HepG2 (cell line): ENCODE measurements at regions not wholly inside any gene's neighbourhood (a gene's known extent, or its start where the extent isn't known, plus 50 kb on each side); places are given as distances from the start of the nearest gene placed in this dataset.

Source experiments
- EZH2 ChIP-seq: conservative IDR thresholded peaks from 2 replicates; pipeline ENCODE4 v1.6.1; 2012; ENCODE audit warnings: mild to moderate bottlenecking, low read depth, low read length, moderate library complexity
- MXI1 ChIP-seq: IDR thresholded peaks from 3 replicates; pipeline ENCODE4 v1.6.1; 2012; ENCODE audit warnings: low read depth, low read length, inconsistent platforms, borderline replicate concordance
- SCMH1 ChIP-seq: sonication (generic); formaldehyde crosslinking; IDR thresholded peaks from 2 replicates; pipeline ENCODE4 v1.9.0; 2021; ENCODE audit warnings: missing genetic modification reagents, mild to moderate bottlenecking, borderline replicate concordance
- ZFP36 ChIP-seq: fragments of 150-350 bp; IDR thresholded peaks from 2 replicates; pipeline ENCODE4 v1.6.1; 2018; ENCODE audit warnings: borderline replicate concordance, low read length, low read depth; ENCODE audit not compliant: partially characterized antibody
- TF ChIP-seq, protein P1 (sequence below), 2 experiments: IDR thresholded peaks; 2 replicates each; pipeline ENCODE4 v1.6.1; 2011 to 2012; ENCODE audit warnings: low read length in 2 of 2, borderline replicate concordance in 1 of 2, low read depth in 1 of 2, mild to moderate bottlenecking in 1 of 2, moderate library complexity in 1 of 2
- TF ChIP-seq, protein P2 (sequence below): sonication (generic); formaldehyde crosslinking; IDR thresholded peaks from 2 replicates; pipeline ENCODE4 v1.4.0; 2020; ENCODE audit warnings: missing genetic modification reagents, mild to moderate bottlenecking, borderline replicate concordance

DNA sequence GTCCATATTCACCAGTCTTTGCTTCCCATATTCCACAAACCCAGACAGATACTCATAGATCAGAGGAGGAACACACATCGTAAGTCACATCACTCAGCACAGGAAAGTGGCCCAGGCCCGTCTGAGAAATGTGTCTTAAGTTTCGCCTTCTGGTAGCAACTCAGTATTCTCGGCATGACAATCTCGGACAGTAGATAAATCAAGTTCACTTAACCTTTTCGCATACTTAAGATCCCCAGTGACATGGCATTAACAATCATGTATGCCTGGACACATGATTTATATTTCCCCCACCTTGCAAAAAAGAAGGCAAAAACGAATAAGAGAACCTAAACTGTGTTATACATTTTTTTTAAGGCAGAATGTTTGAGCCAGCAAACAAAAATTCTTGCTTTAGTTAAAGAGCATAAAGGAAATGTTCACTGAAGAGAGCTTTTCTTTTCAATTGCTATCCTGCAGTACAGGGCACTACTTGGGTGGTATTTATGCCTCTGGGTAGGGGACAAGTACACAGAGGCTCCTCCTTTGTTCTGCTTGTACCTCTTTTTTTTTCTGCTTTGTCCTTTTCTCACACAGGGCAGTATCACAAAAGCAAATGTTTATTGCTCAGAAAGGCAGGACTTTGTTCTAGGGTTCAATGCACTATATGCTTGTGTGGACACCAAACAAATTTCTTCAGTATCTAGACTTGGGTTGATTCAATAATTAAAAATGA is 360.6 kb downstream of the TDRD3 start:
- TF ChIP-seq, protein P1, sequence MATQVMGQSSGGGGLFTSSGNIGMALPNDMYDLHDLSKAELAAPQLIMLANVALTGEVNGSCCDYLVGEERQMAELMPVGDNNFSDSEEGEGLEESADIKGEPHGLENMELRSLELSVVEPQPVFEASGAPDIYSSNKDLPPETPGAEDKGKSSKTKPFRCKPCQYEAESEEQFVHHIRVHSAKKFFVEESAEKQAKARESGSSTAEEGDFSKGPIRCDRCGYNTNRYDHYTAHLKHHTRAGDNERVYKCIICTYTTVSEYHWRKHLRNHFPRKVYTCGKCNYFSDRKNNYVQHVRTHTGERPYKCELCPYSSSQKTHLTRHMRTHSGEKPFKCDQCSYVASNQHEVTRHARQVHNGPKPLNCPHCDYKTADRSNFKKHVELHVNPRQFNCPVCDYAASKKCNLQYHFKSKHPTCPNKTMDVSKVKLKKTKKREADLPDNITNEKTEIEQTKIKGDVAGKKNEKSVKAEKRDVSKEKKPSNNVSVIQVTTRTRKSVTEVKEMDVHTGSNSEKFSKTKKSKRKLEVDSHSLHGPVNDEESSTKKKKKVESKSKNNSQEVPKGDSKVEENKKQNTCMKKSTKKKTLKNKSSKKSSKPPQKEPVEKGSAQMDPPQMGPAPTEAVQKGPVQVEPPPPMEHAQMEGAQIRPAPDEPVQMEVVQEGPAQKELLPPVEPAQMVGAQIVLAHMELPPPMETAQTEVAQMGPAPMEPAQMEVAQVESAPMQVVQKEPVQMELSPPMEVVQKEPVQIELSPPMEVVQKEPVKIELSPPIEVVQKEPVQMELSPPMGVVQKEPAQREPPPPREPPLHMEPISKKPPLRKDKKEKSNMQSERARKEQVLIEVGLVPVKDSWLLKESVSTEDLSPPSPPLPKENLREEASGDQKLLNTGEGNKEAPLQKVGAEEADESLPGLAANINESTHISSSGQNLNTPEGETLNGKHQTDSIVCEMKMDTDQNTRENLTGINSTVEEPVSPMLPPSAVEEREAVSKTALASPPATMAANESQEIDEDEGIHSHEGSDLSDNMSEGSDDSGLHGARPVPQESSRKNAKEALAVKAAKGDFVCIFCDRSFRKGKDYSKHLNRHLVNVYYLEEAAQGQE (IDR thresholded peaks at IDR 0.05; ENCODE audit: borderline replicate concordance in 1 of 2, low read depth in 1 of 2, low read length in 2 of 2): no peak
- TF ChIP-seq MXI1 (no peak), ZFP36 (no peak), SCMH1 (CRISPR knock-in tag) (no peak), EZH2 (no peak)
- TF ChIP-seq, protein P2, sequence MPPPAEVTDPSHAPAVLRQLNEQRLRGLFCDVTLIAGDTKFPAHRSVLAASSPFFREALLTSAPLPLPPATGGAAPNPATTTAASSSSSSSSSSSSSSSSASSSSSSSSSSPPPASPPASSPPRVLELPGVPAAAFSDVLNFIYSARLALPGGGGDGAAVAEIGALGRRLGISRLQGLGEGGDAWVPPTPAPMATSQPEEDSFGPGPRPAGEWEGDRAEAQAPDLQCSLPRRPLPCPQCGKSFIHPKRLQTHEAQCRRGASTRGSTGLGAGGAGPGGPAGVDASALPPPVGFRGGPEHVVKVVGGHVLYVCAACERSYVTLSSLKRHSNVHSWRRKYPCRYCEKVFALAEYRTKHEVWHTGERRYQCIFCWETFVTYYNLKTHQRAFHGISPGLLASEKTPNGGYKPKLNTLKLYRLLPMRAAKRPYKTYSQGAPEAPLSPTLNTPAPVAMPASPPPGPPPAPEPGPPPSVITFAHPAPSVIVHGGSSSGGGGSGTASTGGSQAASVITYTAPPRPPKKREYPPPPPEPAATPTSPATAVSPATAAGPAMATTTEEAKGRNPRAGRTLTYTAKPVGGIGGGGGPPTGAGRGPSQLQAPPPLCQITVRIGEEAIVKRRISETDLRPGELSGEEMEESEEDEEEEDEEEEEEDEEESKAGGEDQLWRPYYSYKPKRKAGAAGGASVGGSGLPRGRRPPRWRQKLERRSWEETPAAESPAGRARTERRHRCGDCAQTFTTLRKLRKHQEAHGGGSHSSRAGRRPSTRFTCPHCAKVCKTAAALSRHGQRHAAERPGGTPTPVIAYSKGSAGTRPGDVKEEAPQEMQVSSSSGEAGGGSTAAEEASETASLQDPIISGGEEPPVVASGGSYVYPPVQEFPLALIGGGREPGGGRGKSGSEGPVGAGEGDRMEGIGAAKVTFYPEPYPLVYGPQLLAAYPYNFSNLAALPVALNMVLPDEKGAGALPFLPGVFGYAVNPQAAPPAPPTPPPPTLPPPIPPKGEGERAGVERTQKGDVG (CRISPR knock-in tag): no peak
